HFFc6 (cell line): ENCODE measurements at regions not wholly inside any gene's neighbourhood (a gene's known extent, or its start where the extent isn't known, plus 50 kb on each side); places are given as distances from the start of the nearest gene placed in this dataset.

ENCODE experiments used
- DNase-seq: peaks from one replicate; pipeline ENCODE4 v3.0.0-alpha.2; 2018
- H3K27ac Mint-ChIP-seq: 2 replicates; pipeline ENCODE4 v1.8.0; 2020; ENCODE audit warnings: mild to moderate bottlenecking, mixed read lengths
- H3K27me3 Mint-ChIP-seq: 2 replicates; pipeline ENCODE4 v1.8.0; 2021; ENCODE audit warnings: mild to moderate bottlenecking, moderate library complexity, mixed read lengths; ENCODE audit not compliant: insufficient read depth
- H3K36me3 Mint-ChIP-seq: 2 replicates; pipeline ENCODE4 v1.8.0; 2021; ENCODE audit warnings: low read depth, mixed read lengths
- H3K4me1 Mint-ChIP-seq: 2 replicates; pipeline ENCODE4 v1.8.0; 2020; ENCODE audit warnings: low read depth, mixed read lengths
- H3K4me3 Mint-ChIP-seq: 2 replicates; pipeline ENCODE4 v1.8.0; 2020; ENCODE audit warnings: mild to moderate bottlenecking, moderate library complexity, mixed read lengths
- H3K9me3 Mint-ChIP-seq: 2 replicates; pipeline ENCODE4 v1.8.0; 2020; ENCODE audit warnings: mild to moderate bottlenecking, mixed read lengths
- CTCF ChIP-seq: fragments of 200-600 bp; sonication (generic); IDR thresholded peaks from 2 replicates; pipeline ENCODE4 v1.5.0; 2021; ENCODE audit warnings: antibody characterized with exemption, mild to moderate bottlenecking

- H3K27ac Mint-ChIP-seq, result no peak overlapping the region
These were observed 407.5 kb downstream of the SETD4 start for GRCh38 chr21:35652872-35653271.

GRCh38 chr21:35652196-35652595, 408.1 kb downstream of the SETD4 start:
- no peak for DNase-seq
- no peak for TF ChIP-seq CTCF

More at GRCh38 chr21:35652872-35653271, 407.5 kb downstream of the SETD4 start:
- Mint-ChIP-seq H3K4me1 (peaks cover 36% of the 10 kb centered on the region), H3K36me3 (peaks cover 8% of the 10 kb centered on the region; the same call in 1 of the 2 replicates), H3K9me3 (no peaks in the 10 kb centered on the region), H3K27me3 (no peaks in the 10 kb centered on the region; the same call in 1 of the 2 replicates), H3K4me3 (no peak overlapping the region)
- DNase-seq, result no peak
- no peak for TF ChIP-seq CTCF

GRCh38 chr21:35651196-35651595, 409.1 kb downstream of the SETD4 start:
- no peaks in the 10 kb centered on the region for H3K9me3 Mint-ChIP-seq
- no peak overlapping the region for H3K27ac Mint-ChIP-seq
- no peaks in the 10 kb centered on the region for H3K27me3 Mint-ChIP-seq
- H3K4me3 Mint-ChIP-seq, result no peak overlapping the region
- no peak for DNase-seq
- H3K36me3 Mint-ChIP-seq, result no peaks in the 10 kb centered on the region
- TF ChIP-seq CTCF, result no peak
- H3K4me1 Mint-ChIP-seq, result peaks cover 37% of the 10 kb centered on the region

More at GRCh38 chr21:35652196-35652595, 408.1 kb downstream of the SETD4 start:
- Mint-ChIP-seq H3K9me3 (no peaks in the 10 kb centered on the region), H3K36me3 (peaks cover 6% of the 10 kb centered on the region; the same call in 1 of the 2 replicates), H3K4me3 (no peak overlapping the region), H3K27me3 (no peaks in the 10 kb centered on the region; the same call in 1 of the 2 replicates), H3K27ac (no peak overlapping the region), H3K4me1 (peaks cover 36% of the 10 kb centered on the region)

- Mint-ChIP-seq H3K9me3 (no peaks in the 10 kb centered on the region), H3K4me1 (peaks cover 57% of the 10 kb centered on the region), H3K27me3 (no peaks in the 10 kb centered on the region), H3K4me3 (peak overlapping the region; percentile 18), H3K36me3 (no peaks in the 10 kb centered on the region), H3K27ac (peak overlapping the region; percentile 66)
- peak; percentile 50 for DNase-seq
- TF ChIP-seq CTCF, result no peak
These were observed 411.1 kb downstream of the SETD4 start for GRCh38 chr21:35649186-35649585.

GRCh38 chr21:35648512-35648911, 411.8 kb downstream of the SETD4 start:
- Mint-ChIP-seq H3K4me1 (peaks cover 64% of the 10 kb centered on the region), H3K27ac (peak overlapping the region; percentile 66)
- no peak; the same call in 1 of the 2 replicates for TF ChIP-seq CTCF

More at GRCh38 chr21:35648512-35648911, 411.8 kb downstream of the SETD4 start:
- peaks cover 4% of the 10 kb centered on the region; the same call in 1 of the 2 replicates for H3K36me3 Mint-ChIP-seq
- DNase-seq, result no peak
- H3K9me3 Mint-ChIP-seq, result peaks cover 3% of the 10 kb centered on the region; the same call in 1 of the 2 replicates
- peak overlapping the region; percentile 18; the same call in 1 of the 2 replicates for H3K4me3 Mint-ChIP-seq
- no peaks in the 10 kb centered on the region for H3K27me3 Mint-ChIP-seq
